NCI-H187 treated with DMSO at 0.1 percent for 48 hours (cell line): ENCODE measurements at regions not wholly inside any gene's neighbourhood (a gene's known extent, or its start where the extent isn't known, plus 50 kb on each side); places are given as distances from the start of the nearest gene placed in this dataset.
"Not testable (repeated sequence)": the region's sequence is repeated elsewhere in the genome, so short reads cannot be mapped to it uniquely, and the experiment has no call there.

Source experiments
- DNase-seq: peaks from one replicate; lab custom pipeline; 2025; lab: John Stamatoyannopoulos, UW

GRCh38 chr2:180829836-180830235 lies 150.6 kb upstream of the UBE2E3 start:
- DNase-seq = no peak

DNA sequence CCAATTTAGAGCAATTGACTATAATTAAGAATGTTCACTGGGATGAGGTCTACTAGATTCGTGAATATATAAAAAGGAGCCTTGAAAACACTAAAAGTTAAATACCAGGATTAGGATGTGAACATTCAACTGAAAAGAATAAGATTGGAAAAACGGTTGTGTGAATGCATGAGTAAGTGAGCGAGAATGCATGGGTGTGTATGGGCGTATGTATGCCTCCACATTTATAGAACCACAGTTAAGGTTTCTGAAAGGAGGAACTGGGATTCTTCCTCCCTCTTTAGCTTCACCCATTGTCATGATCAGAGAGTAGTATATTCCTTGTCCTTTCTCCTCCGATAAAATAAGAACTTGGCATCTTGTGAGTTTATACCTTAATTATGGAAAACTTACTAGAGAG lies 151.1 kb upstream of the UBE2E3 start:
- no peak for DNase-seq

DNA sequence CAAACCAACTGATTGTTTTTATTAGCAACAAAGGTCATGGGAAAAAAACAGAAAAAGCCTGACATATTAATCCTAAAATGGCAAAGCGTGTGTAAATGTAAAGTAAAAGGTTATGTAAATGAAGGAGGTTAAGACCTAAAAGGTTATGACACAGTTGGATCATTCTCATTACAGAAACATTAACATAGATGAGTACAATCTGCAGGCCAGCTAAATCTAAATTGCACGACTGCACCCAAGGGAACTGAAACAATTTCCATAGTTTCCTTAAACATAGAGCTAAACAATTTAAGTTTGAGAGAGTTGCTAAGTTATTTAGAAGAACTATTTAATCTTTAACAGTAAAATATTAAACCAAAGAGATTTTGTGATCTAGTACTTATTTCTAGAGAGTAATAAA lies 151.6 kb upstream of the UBE2E3 start:
- no peak for DNase-seq

- no peak for DNase-seq
Observed at GRCh38 chr2:180823546-180824141, 156.8 kb upstream of the UBE2E3 start.

GRCh38 chr2:180819106-180819505 lies 161.3 kb upstream of the UBE2E3 start:
- no peak for DNase-seq

GRCh38 chr2:180818700-180819099 lies 161.7 kb upstream of the UBE2E3 start:
- not testable (repeated sequence) for DNase-seq

DNA sequence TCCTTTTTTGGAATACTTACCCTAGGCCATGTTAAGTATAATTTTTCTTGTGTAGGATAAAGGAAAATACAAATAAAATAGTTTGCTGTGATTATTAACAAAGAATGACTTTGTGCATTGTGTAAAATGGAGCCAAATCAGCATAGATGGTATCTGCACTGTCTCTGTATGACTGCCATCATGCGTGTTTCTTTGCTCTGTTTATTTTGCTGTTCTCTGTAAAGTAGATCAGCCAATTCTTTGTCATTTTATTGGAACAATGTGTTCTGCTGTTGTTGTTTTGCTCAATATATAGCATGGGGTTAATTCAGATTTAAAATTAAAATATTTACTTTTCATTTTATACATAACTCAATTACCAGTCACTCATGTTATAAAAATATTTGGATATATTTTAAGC lies 181.3 kb upstream of the UBE2E3 start:
- DNase-seq = no peak

DNA sequence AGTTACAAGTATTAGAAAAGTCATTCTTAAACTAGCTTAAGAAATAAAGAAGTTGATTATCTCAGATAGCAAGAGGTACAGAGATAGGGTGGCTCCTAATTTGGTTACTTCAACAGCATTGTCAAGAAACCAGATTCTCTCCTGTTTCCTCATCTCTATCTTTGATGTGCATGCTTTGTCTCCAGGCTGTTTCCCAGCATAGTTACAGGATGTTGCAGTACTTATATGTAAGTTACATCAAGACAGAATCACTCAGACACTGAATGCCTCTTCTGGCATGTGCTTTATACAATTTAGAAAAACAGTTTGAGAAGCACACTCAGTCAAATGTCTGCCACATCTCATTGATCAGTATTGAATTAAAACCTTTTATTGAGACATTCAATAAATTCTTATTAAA lies 189.5 kb upstream of the UBE2E3 start:
- no peak for DNase-seq

GRCh38 chr2:180787330-180787729 lies 193.1 kb upstream of the UBE2E3 start:
- no peak for DNase-seq

- DNase-seq = no peak
Observed at GRCh38 chr2:180781276-180781675, 199.1 kb upstream of the UBE2E3 start.

DNA sequence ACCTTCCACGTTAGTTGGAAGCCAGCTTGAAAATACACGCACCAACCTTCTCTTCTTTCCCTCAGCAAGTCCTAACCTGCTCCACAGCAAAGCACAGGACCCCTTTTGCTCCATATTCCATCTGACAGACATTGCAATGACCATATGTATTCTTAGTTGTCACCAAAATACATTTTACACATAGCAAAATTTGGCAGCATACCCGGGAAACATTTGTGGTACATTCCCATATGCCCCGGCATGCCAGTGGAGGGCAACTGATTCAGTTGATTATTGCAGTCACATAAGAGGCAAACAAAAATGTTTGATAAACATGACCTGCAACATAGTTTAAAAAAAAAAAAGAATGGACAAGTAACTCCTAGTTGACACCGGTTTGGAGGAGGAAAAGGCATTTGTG lies 202.1 kb upstream of the UBE2E3 start:
- no peak for DNase-seq

GRCh38 chr2:180776921-180777320 lies 203.5 kb upstream of the UBE2E3 start:
- no peak for DNase-seq

DNA sequence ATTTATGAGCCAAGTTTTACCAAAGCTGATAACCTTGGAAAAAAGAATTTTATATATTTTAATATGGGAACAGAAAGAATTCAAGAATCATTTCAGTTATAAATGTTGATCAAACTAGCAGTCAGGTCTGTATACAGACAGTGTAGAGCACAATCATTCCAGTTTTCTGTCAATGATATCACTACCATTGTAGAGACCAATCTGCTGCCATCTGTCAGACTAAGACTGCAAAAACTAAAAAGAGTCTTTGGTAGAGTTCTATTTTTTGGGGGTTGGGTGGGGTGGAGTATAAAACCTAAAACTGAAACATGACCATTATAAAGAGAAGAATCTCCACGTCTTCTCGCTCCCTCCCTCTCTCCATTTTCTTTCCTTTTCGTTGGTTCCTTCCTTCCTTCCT lies 204.7 kb upstream of the UBE2E3 start:
- no peak for DNase-seq

DNA sequence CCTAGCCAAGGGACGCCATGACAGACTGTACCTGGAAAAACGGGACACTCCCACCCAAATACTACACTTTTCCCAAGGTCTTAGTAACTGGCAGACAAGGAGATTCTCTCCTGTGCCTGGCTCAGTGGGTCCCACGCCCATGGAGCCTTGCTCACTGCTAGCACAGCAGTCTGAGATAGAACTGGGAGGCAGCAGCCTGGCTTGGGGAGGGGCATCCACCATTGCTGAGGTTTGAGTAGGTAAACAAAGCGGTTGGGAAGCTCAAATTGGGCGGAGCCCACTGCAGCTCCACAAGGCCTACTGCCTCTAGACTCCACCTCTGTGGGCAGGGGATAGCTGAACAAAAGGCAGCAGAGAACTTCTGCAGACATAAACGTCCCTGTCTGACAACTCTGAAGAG lies 215.1 kb upstream of the UBE2E3 start:
- DNase-seq = not testable (repeated sequence)

DNA sequence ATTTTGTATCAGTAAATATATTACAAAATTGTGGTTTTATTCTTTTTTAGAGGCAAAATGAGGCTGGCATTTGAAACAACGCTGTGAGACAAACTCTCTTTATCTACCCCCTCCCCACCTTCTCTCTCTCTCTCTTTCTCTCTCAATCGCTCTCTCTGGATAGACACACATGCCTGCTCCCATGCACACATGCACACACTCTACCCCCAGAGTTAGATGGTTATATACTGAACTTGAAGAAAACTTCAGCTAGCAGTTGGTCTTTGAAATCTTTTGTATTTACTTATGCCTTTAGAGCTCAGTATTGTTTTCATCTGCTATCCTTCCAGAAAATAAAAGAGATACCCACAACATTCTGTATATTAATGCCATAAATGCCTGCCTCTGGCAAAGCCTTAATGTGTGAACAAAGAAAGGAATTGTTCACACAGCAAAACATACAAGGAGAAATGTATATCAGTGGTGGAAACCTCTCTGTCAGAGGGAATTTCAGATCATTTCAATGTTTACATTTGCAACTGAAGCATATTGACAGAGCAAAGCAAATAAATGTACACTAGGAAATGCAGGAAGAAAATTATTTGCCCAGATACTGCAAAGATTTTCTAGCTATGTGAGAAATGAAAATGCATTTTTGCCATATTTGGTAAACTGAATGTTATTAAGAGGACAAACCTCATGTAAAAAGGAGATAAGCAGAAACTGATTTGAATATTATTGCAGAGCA lies 217.0 kb upstream of the UBE2E3 start:
- DNase-seq = no peak

DNA sequence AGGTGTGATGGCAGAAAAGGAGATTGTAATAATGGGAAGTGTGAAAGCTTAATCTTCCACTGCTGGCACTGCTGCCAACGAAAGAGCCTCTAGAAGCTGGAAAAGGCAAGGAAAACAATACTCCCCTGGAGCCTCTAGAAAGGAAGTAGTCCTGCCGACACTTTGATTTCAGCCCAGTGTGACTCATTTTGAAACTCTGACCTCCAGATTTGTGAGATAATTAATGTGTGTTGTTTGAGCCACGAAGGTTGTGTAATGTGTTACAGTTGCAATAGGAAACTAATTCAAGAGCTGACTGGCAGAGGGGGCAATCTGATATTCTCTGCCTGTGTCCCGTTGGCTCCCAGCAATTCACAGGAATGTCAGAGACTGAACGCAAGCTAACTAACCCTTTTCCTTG lies 219.2 kb upstream of the UBE2E3 start:
- DNase-seq = no peak

GRCh38 chr2:180759631-180760030 lies 220.8 kb upstream of the UBE2E3 start:
- no peak for DNase-seq

- DNase-seq = no peak
Observed at GRCh38 chr2:180753809-180754761, 226.3 kb upstream of the UBE2E3 start.

DNA sequence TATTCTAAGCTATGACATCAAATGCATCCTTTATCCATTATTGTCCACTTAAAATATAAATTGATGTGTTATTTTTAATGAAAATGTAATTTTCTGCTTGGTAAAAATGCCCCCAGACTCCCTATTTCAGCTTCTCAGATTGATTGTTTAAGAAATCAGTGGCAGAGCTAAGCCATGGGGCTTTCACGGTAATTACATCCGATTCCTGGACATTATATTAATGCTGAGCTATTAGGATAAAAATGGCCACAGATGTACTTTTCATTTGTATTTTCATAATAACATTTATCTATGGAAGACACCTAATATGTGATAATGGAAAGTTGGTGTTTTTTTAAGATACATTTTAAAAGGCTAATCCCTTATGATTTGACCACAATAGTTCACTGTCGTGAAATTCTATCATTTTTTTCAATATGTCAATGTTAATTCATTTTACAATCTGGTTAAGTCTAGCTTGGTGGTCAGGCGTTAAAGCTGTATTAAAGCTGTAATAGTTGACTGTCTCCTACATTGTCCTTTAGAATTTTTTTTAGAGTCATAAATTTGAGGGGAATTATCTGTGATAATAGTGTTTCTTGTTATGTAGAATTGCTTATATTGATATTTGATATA lies 229.0 kb upstream of the UBE2E3 start:
- DNase-seq = no peak

DNA sequence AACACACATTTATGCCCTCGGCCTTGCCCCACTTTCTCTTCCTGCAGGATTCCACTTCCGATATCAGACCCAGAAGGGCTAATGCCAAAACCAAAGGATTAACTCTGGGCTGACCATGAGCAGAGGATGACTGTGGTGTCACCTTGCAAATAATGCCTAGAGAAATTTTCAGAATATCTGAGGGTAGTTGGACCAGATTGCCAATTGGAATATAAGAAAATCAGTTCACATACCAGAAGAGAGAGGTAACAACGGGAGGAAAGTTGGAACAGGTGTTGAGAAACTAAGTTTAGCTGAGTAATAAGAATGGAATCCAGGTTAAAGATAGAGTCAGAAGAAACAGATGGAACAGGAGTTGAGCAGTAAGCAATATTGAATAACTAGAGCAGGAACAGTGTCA lies 232.7 kb upstream of the UBE2E3 start:
- DNase-seq = no peak

DNA sequence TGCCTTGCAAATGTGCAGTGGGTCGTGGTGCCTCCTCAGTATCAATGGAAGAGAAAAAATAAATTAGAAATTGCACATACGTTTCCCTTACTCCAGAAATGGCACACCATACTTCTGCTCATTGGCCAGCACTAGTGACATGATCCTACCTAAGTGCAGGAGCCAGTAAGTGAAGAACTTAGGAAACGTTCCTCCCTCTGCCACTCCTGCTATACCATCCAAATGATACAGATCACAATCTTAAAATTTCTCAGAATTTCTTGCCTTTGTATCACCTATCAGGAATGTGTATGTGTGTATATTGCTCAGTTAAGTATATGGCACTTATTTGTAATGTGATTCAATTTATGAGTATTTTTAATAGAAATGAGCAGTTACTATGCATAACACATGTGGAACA lies 237.0 kb upstream of the UBE2E3 start:
- DNase-seq = no peak

DNA sequence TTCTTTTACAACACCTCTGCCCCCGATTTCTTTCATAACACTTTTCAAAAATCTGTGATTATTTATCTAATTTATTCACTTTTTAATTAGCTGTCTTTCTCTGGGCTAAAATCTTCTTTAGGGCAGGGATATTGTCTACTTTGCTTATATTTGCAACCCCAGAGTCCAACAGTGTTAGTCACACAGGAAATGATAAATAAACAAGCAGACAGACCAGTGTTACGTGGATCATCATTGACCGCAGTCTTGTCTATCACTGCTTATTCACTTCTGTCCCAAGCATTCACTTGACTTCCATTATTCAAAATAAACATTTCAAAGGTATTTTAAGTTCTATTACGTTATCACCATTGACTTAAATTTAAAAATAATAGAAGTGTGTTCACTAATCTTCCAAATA lies 237.6 kb upstream of the UBE2E3 start:
- DNase-seq = no peak

DNA sequence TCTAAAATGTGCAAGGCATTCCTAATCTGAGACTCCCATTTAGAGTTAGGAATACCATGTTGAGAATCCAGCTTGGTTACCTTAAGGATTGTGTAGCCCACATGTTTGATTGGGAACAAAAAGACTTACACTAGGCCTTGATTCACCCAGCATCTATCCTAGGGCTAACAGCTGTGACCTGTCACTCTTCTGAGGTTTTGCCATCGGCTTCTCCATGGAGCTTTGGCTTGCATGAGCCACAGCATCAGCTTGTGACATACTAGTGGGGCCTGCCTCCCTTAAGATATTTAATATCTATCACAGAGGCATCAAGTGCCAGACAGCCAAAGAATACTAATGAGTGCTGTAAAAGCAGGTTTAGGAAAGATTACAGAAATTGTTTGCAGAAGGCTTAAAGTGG lies 241.3 kb upstream of the UBE2E3 start:
- DNase-seq = no peak
